ENCODE measurements at regions not wholly inside any gene's neighbourhood (a gene's known extent, or its start where the extent isn't known, plus 50 kb on each side); places are given as distances from the start of the nearest gene placed in this dataset.

GRCh38 chr12:83365317-83365716, 678.6 kb downstream of the TMTC2 start:
- intact Hi-C loops (cut with micrococcal nuclease): no loop called here
- H3K36me3 Mint-ChIP-seq (ENCODE audit: low read depth): no peaks in the 10 kb centered on the region
- CTCF ChIA-PET: interaction anchor here (0.7 kb wide), 1 partner anchor 30 kb away, joined by 3 read pairs; no protein-coding TSS in a partner anchor
- no peak for ATAC-seq (ENCODE audit: low read depth)
- peaks cover 2% of the 10 kb centered on the region for H3K9me3 Mint-ChIP-seq
- H3K27ac Mint-ChIP-seq: no peak overlapping the region
- POLR2A ChIA-PET: no interaction called here
- DNase-seq: no peak
- H3K4me3 Mint-ChIP-seq: no peak overlapping the region
- no peak for TF ChIP-seq CTCF (IDR thresholded peaks at IDR 0.05)
- H3K27me3 Mint-ChIP-seq: no peaks in the 10 kb centered on the region
- H3K4me1 Mint-ChIP-seq: no peaks in the 10 kb centered on the region

GRCh38 chr12:83361475-83361874, 674.8 kb downstream of the TMTC2 start:
- Mint-ChIP-seq H3K4me3 (no peak overlapping the region), H3K4me1 (no peaks in the 10 kb centered on the region), H3K27ac (no peak overlapping the region), H3K27me3 (no peaks in the 10 kb centered on the region), H3K9me3 (peaks cover 4% of the 10 kb centered on the region), H3K36me3 (ENCODE audit: low read depth) (no peaks in the 10 kb centered on the region)
- no peak for TF ChIP-seq CTCF (IDR thresholded peaks at IDR 0.05)
- intact Hi-C loops (cut with micrococcal nuclease): no loop called here
- CTCF ChIA-PET: no interaction called here
- POLR2A ChIA-PET: no interaction called here
- ATAC-seq (ENCODE audit: low read depth): no peak
- DNase-seq: no peak

- DNase-seq (no peak), ATAC-seq (ENCODE audit: low read depth) (no peak)
- Mint-ChIP-seq H3K27ac (no peak overlapping the region), H3K9me3 (peaks cover 4% of the 10 kb centered on the region), H3K36me3 (ENCODE audit: low read depth) (no peaks in the 10 kb centered on the region), H3K4me1 (no peaks in the 10 kb centered on the region), H3K4me3 (no peak overlapping the region), H3K27me3 (no peaks in the 10 kb centered on the region)
- intact Hi-C loops (cut with micrococcal nuclease): no loop called here
- no peak for TF ChIP-seq CTCF (IDR thresholded peaks at IDR 0.05)
- CTCF ChIA-PET: no interaction called here
- POLR2A ChIA-PET: no interaction called here
Observed at GRCh38 chr12:83361071-83361470, 674.4 kb downstream of the TMTC2 start.

GRCh38 chr12:83349907-83350611, 663.4 kb downstream of the TMTC2 start:
- Mint-ChIP-seq H3K9me3 (no peaks in the 10 kb centered on the region), H3K4me1 (no peaks in the 10 kb centered on the region), H3K27ac (no peak overlapping the region), H3K4me3 (no peak overlapping the region), H3K36me3 (ENCODE audit: low read depth) (no peaks in the 10 kb centered on the region), H3K27me3 (no peaks in the 10 kb centered on the region)
- DNase-seq: no peak
- CTCF ChIA-PET: no interaction called here
- POLR2A ChIA-PET: no interaction called here
- no peak for ATAC-seq (ENCODE audit: low read depth)
- intact Hi-C loops (cut with micrococcal nuclease): no loop called here
- TF ChIP-seq CTCF (IDR thresholded peaks at IDR 0.05): no peak

- POLR2A ChIA-PET: no interaction called here
- no peaks in the 10 kb centered on the region for H3K4me1 Mint-ChIP-seq
- TF ChIP-seq CTCF (IDR thresholded peaks at IDR 0.05): no peak
- intact Hi-C loops (cut with micrococcal nuclease): no loop called here
- H3K27me3 Mint-ChIP-seq: no peaks in the 10 kb centered on the region
- no peaks in the 10 kb centered on the region for H3K36me3 Mint-ChIP-seq (ENCODE audit: low read depth)
- DNase-seq (no peak), ATAC-seq (ENCODE audit: low read depth) (no peak)
- peaks cover 11% of the 10 kb centered on the region for H3K9me3 Mint-ChIP-seq
- H3K27ac Mint-ChIP-seq: no peak overlapping the region
- CTCF ChIA-PET: no interaction called here
- H3K4me3 Mint-ChIP-seq: no peak overlapping the region
Observed at GRCh38 chr12:83346333-83346732, 659.6 kb downstream of the TMTC2 start.

All from activated B cell treated with CpG ODN at 0.5 μM for 24 hours (primary cell).